ENCODE measurements at regions not wholly inside any gene's neighbourhood (a gene's known extent, or its start where the extent isn't known, plus 50 kb on each side); places are given as distances from the start of the nearest gene placed in this dataset.
A peak's percentile ranks its signal among the peaks of the same experiment; 100 is the strongest.

DNA sequence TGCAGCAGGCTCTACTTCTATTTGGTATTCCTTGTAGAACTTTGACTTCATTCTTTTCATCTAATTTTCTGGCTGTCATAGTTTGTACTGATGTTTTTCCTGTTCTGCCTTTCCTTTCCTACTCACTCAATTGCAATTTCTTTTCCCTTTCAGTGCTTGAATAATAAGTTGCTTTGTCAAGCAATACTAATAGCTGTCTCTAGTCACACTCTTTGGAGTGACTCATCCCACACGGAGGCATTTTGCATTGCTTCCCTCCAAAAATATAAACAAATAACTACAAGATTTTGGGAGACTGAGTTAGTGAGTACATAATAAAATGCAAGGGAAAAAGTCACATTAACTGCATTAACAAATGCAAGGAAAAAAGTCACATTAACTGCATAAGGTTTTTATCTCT, 465.9 kb downstream of the CDH9 start:
- no peaks in the 10 kb centered on the region for H3K36me3 Mint-ChIP-seq (ENCODE audit: low read depth)
- DNase-seq (ENCODE audit: low spot score) = no peak
- TF ChIP-seq CTCF (IDR thresholded peaks at IDR 0.05) = no peak
- no peaks in the 10 kb centered on the region for H3K4me1 Mint-ChIP-seq (ENCODE audit: low read depth)
- peaks cover 2% of the 10 kb centered on the region for H3K27me3 Mint-ChIP-seq (ENCODE audit: low read depth)
- no peaks in the 10 kb centered on the region for H3K9me3 Mint-ChIP-seq (ENCODE audit: low read depth)
- H3K27ac Mint-ChIP-seq (ENCODE audit: unreplicated experiment) = no peak overlapping the region
- H3K4me3 Mint-ChIP-seq (ENCODE audit: unreplicated experiment) = no peak overlapping the region

- no peaks in the 10 kb centered on the region for H3K27me3 Mint-ChIP-seq (ENCODE audit: low read depth)
Observed at GRCh38 chr5:26569929-26570258, 468.5 kb downstream of the CDH9 start.

DNA sequence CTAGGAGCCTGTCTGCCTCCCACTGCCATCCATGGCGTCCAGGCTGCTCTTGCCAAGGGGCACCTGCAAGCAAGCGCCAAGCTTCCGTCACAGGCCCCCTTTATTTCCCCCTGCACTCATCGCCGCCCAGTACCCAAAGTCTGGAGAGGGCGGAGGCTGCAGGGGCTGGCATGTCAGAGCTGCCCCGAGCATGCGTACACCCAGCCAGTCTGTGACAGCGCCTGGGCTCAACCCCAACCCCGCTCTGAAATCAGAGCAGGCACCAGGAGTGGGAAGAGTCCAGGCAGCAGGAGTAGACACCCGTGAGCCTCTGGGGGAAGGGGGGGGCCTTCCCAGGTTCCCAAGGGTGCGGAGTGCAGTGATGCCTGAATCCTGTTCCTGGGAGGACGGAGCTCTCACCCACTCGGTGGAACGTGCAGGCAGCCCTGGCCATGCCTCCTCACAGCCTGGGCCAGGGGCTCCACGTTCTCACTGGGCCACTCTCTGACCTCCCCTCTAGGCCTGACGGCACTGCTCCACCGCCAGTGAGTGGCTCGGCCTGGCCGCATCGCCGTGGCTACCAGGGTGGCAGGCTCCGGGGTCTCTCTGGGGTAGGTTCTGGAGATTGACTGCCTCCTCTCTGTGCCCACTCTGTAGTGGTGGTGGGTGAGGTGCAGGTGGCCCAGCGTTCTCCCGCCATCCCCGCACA, 469.0 kb downstream of the CDH9 start:
- H3K27me3 Mint-ChIP-seq (ENCODE audit: low read depth) = no peaks in the 10 kb centered on the region
- H3K4me1 Mint-ChIP-seq (ENCODE audit: low read depth) = no peaks in the 10 kb centered on the region
- H3K27ac Mint-ChIP-seq (ENCODE audit: unreplicated experiment) = no peak overlapping the region
- DNase-seq (ENCODE audit: low spot score) = peak; percentile 86
- no peak for TF ChIP-seq CTCF (IDR thresholded peaks at IDR 0.05)
- peaks cover 8% of the 10 kb centered on the region for H3K9me3 Mint-ChIP-seq (ENCODE audit: low read depth)
- H3K4me3 Mint-ChIP-seq (ENCODE audit: unreplicated experiment) = no peak overlapping the region
- no peaks in the 10 kb centered on the region for H3K36me3 Mint-ChIP-seq (ENCODE audit: low read depth)

More at GRCh38 chr5:26569929-26570258, 468.5 kb downstream of the CDH9 start:
- Mint-ChIP-seq H3K36me3 (ENCODE audit: low read depth) (no peaks in the 10 kb centered on the region), H3K27ac (ENCODE audit: unreplicated experiment) (no peak overlapping the region), H3K4me1 (ENCODE audit: low read depth) (no peaks in the 10 kb centered on the region), H3K4me3 (ENCODE audit: unreplicated experiment) (no peak overlapping the region), H3K9me3 (ENCODE audit: low read depth) (peaks cover 8% of the 10 kb centered on the region)
- no peak for DNase-seq (ENCODE audit: low spot score)
- TF ChIP-seq CTCF (IDR thresholded peaks at IDR 0.05) = no peak

- no peak for TF ChIP-seq CTCF (IDR thresholded peaks at IDR 0.05)
- Mint-ChIP-seq H3K9me3 (ENCODE audit: low read depth) (peaks cover 8% of the 10 kb centered on the region), H3K27ac (ENCODE audit: unreplicated experiment) (no peak overlapping the region), H3K4me1 (ENCODE audit: low read depth) (no peaks in the 10 kb centered on the region), H3K27me3 (ENCODE audit: low read depth) (no peaks in the 10 kb centered on the region), H3K4me3 (ENCODE audit: unreplicated experiment) (no peak overlapping the region), H3K36me3 (ENCODE audit: low read depth) (no peaks in the 10 kb centered on the region)
- peak; percentile 59 for DNase-seq (ENCODE audit: low spot score)
Observed at GRCh38 chr5:26568316-26568715, 470.1 kb downstream of the CDH9 start.

- H3K4me1 Mint-ChIP-seq (ENCODE audit: low read depth) = no peaks in the 10 kb centered on the region
- H3K27ac Mint-ChIP-seq (ENCODE audit: unreplicated experiment) = no peak overlapping the region
- H3K27me3 Mint-ChIP-seq (ENCODE audit: low read depth) = no peaks in the 10 kb centered on the region
- TF ChIP-seq CTCF (IDR thresholded peaks at IDR 0.05) = no peak
- H3K36me3 Mint-ChIP-seq (ENCODE audit: low read depth) = no peaks in the 10 kb centered on the region
- H3K9me3 Mint-ChIP-seq (ENCODE audit: low read depth) = peaks cover 18% of the 10 kb centered on the region
- H3K4me3 Mint-ChIP-seq (ENCODE audit: unreplicated experiment) = no peak overlapping the region
- DNase-seq (ENCODE audit: low spot score) = no peak
Observed at GRCh38 chr5:26563979-26564378, 474.4 kb downstream of the CDH9 start.
